HG03066 (cell line): ENCODE measurements at regions not wholly inside any gene's neighbourhood (a gene's known extent, or its start where the extent isn't known, plus 50 kb on each side); places are given as distances from the start of the nearest gene placed in this dataset.

Source experiments
- ATAC-seq: cut with Tn5 transposase; IDR thresholded peaks from one replicate; pipeline ENCODE4 v1.9.1; 2021; ENCODE audit warnings: low read depth; ENCODE audit not compliant: unreplicated experiment

- no peak for ATAC-seq
Measured at GRCh38 chr17:77907497-77908461, 50.7 kb upstream of the TNRC6C start.

- ATAC-seq: no peak
Measured at GRCh38 chr17:77908501-77908900, 50.0 kb upstream of the TNRC6C start.
